OCI-LY7 (cell line): ENCODE measurements at regions not wholly inside any gene's neighbourhood (a gene's known extent, or its start where the extent isn't known, plus 50 kb on each side); places are given as distances from the start of the nearest gene placed in this dataset.

Experiments used
- BruUV-seq: library from RNA; stranded (reverse); fragments of 400-500 nt; replicated peaks from 2 replicates; lab custom pipeline; 2021; lab: Mats Ljungman, UMichigan
- CTCF ChIA-PET: fragments of 300-600 bp; sonication (Branson Sonifier 250); formaldehyde crosslinking; loops from one replicate; lab custom pipeline; 2022; ENCODE audit warnings: antibody characterized with exemption; ENCODE audit not compliant: unreplicated experiment; lab: Charles Lee
- POLR2A ChIA-PET: fragments of 300-600 bp; sonication (Branson Sonifier 250); formaldehyde crosslinking; loops from one replicate; lab custom pipeline; 2022; ENCODE audit warnings: antibody characterized with exemption; lab: Charles Lee
- DNase-seq: peaks from one replicate; pipeline ENCODE4 v3.0.0-alpha.2; 2015; ENCODE audit warnings: low spot score
- H2AFZ ChIP-seq: fragments of 200-600 bp; sonication (generic), shearing (Covaris generic); 2 replicates; pipeline ENCODE4 v1.6.1; 2014; ENCODE audit warnings: mild to moderate bottlenecking, antibody characterized with exemption, low read length, moderate library complexity
- H3K27ac ChIP-seq: fragments of 200-600 bp; sonication (generic); 2 replicates; pipeline ENCODE4 v1.5.1; 2014; ENCODE audit warnings: mixed run types, low read depth, mild to moderate bottlenecking, moderate library complexity, low read length, inconsistent platforms; ENCODE audit not compliant: poor library complexity, severe bottlenecking
- H3K36me3 ChIP-seq: fragments of 200-600 bp; sonication (generic); 2 replicates; pipeline ENCODE4 v1.6.1; 2014; ENCODE audit warnings: mild to moderate bottlenecking, antibody characterized with exemption, low read length, moderate library complexity, mixed read lengths; ENCODE audit not compliant: insufficient read depth
- H3K4me1 ChIP-seq: fragments of 200-600 bp; sonication (generic); 2 replicates; pipeline ENCODE4 v1.5.1; 2014; ENCODE audit warnings: mild to moderate bottlenecking, low read length; ENCODE audit not compliant: insufficient read depth, poor library complexity, severe bottlenecking
- H3K4me2 ChIP-seq: fragments of 200-600 bp; sonication (generic); 2 replicates; pipeline ENCODE4 v1.6.1; 2014; ENCODE audit warnings: mild to moderate bottlenecking, low read length
- H3K4me3 ChIP-seq: fragments of 200-600 bp; sonication (generic); 2 replicates; pipeline ENCODE4 v1.5.1; 2014; ENCODE audit warnings: mild to moderate bottlenecking, low read depth, low read length; ENCODE audit not compliant: poor library complexity, severe bottlenecking
- H3K79me2 ChIP-seq: fragments of 200-600 bp; sonication (generic); 2 replicates; pipeline ENCODE4 v1.6.1; 2016; ENCODE audit warnings: low read depth, mild to moderate bottlenecking, low read length, moderate library complexity, mixed read lengths; ENCODE audit not compliant: insufficient read depth
- H3K9me2 ChIP-seq: fragments of 200-600 bp; sonication (generic); 2 replicates; pipeline ENCODE4 v1.6.1; 2016; ENCODE audit warnings: mild to moderate bottlenecking, low read length, mixed read lengths; ENCODE audit not compliant: insufficient read depth
- H3K9me3 ChIP-seq: fragments of 200-600 bp; sonication (generic); 2 replicates; pipeline ENCODE4 v1.6.1; 2014; ENCODE audit warnings: mild to moderate bottlenecking, mixed run types, low read length, mixed read lengths
- H4K20me1 ChIP-seq: fragments of 200-600 bp; sonication (generic); 2 replicates; pipeline ENCODE4 v1.6.1; 2014; ENCODE audit warnings: mild to moderate bottlenecking, antibody characterized with exemption, low read length, moderate library complexity, mixed read lengths; ENCODE audit not compliant: insufficient read depth
- CTCF ChIP-seq: fragments of 200-600 bp; sonication (generic); conservative IDR thresholded peaks from 2 replicates; pipeline ENCODE4 v1.5.1; 2014; ENCODE audit warnings: mild to moderate bottlenecking, antibody characterized with exemption, low read length, moderate library complexity, mixed read lengths
- EZH2phosphoT487 ChIP-seq: fragments of 200-600 bp; sonication (generic); IDR thresholded peaks from 2 replicates; pipeline ENCODE4 v1.6.1; 2018; ENCODE audit warnings: low read depth, borderline replicate concordance, mild to moderate bottlenecking, mixed run types, antibody characterized with exemption, low read length, moderate library complexity, mixed read lengths
- intact Hi-C: fragments of 100-400 bp; cut with micrococcal nuclease; formaldehyde crosslinking; loops from one replicate; pipeline ENCODE4 v1.10.0; 2022; ENCODE audit not compliant: unreplicated experiment

- Histone ChIP-seq H3K4me2 (no peak overlapping the region), H3K4me1 (no peaks in the 10 kb centered on the region), H3K36me3 (no peaks in the 10 kb centered on the region), H4K20me1 (no peaks in the 10 kb centered on the region), H3K79me2 (no peaks in the 10 kb centered on the region), H3K4me3 (no peak overlapping the region), H3K9me2 (no peaks in the 10 kb centered on the region), H2AFZ (no peak overlapping the region), H3K27ac (no peak overlapping the region), H3K9me3 (no peaks in the 10 kb centered on the region)
- CTCF ChIA-PET, result no interaction called here
- DNase-seq, result no peak
- POLR2A ChIA-PET, result no interaction called here
- intact Hi-C loops, result no loop called here
- no TSS peak for BruUV-seq
- TF ChIP-seq EZH2phosphoT487, result no peak
- no peak for TF ChIP-seq CTCF
Observed at GRCh38 chr14:97287956-97288355, 490.8 kb downstream of the VRK1 start.

GRCh38 chr14:97290065-97290464 is 492.9 kb downstream of the VRK1 start:
- TF ChIP-seq CTCF (no peak), EZH2phosphoT487 (no peak)
- Histone ChIP-seq H3K4me2 (no peak overlapping the region), H3K36me3 (no peaks in the 10 kb centered on the region), H2AFZ (no peak overlapping the region), H3K4me3 (no peak overlapping the region), H3K9me3 (no peaks in the 10 kb centered on the region), H4K20me1 (no peaks in the 10 kb centered on the region), H3K4me1 (no peaks in the 10 kb centered on the region), H3K9me2 (no peaks in the 10 kb centered on the region), H3K79me2 (no peaks in the 10 kb centered on the region), H3K27ac (no peak overlapping the region)
- intact Hi-C loops, result no loop called here
- ChIA-PET CTCF (no interaction called here), POLR2A (interaction anchor here (0.7 kb wide), 1 partner anchor 170 kb away, joined by 3 read pairs; no protein-coding TSS in a partner anchor)
- no TSS peak for BruUV-seq
- no peak for DNase-seq

GRCh38 chr14:97290977-97291376 is 493.8 kb downstream of the VRK1 start:
- Histone ChIP-seq H3K4me2 (no peak overlapping the region), H4K20me1 (no peaks in the 10 kb centered on the region), H3K4me1 (no peaks in the 10 kb centered on the region), H3K4me3 (no peak overlapping the region), H3K27ac (no peak overlapping the region), H3K9me2 (no peaks in the 10 kb centered on the region), H3K79me2 (no peaks in the 10 kb centered on the region), H3K9me3 (no peaks in the 10 kb centered on the region), H3K36me3 (no peaks in the 10 kb centered on the region), H2AFZ (no peak overlapping the region)
- CTCF ChIA-PET, result no interaction called here
- BruUV-seq, result no TSS peak
- DNase-seq, result no peak
- intact Hi-C loops, result no loop called here
- POLR2A ChIA-PET, result no interaction called here
- TF ChIP-seq EZH2phosphoT487 (no peak), CTCF (no peak)
